ENCODE measurements at regions not wholly inside any gene's neighbourhood (a gene's known extent, or its start where the extent isn't known, plus 50 kb on each side); places are given as distances from the start of the nearest gene placed in this dataset.

DNA sequence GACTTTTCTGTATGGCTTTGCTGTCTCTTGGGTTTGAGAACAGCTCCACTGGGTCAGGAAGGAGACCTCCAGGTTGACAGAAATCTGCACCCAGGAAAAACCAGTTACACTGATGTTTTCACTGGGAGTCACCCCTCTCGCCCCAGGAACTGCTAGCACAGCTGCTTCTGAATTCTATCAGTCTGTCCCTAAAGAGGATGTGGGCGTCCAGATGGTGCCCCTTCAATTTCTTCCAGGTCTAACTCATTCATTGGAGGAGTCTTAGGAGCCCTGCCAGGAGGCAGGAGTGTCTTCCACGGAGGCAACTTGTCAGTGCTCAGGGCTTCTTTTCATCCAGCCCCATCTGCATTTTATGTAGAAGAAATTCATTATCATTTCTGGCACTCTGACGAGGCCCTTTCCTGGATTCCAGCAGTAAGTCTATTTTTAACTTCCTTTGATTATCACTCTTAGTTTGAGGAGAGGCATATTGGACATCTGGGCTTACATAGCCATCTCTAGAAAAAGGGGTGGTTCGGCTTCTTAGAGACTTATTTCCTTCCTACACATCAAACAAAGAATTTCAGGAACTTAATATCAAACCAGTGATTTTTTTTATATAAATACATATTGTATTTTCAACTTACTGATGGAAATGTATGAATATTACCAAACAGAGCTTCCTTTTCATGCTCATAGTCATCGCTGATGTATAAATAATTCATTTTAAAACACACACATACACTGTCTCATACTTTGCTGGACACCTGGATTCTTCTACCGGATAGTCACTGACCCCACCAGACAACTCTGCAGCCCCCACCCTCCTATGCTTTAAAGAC, 148.8 kb downstream of the IRX2 start:
- DNase-seq = no peak

DNA sequence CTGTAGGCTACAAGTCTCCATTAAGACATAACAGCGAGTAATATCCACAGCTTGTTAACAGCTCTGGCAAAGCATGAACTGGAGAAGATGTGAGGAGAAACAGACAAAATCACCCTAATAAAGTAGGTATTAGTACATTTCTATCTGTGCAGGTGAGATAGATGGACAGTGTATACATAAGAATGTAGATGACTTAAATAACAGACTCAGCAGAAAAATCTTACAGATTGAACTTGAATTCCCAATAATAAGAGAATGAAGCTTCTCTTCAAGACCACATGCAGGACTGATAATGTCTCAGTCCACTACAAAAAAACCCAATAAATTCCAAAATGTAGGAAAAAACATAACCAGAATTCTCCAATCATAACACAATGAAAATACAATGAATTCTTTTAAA, 153.0 kb downstream of the IRX2 start:
- DNase-seq = no peak

DNA sequence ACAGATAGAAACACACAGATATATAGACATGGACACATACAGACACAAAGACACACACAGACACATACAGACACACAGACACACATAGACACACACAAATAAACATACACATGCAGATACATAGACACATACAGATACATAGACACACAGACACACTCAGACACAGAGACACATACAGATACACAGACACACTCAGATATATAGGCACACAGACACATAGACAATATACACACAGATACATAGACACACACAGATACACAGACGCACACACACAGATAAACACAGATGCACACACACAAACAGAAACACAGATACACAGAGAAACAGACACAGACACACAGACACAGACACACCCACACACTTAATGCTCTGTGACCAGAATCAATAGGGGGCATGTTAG, 156.8 kb downstream of the IRX2 start:
- DNase-seq = no peak

DNA sequence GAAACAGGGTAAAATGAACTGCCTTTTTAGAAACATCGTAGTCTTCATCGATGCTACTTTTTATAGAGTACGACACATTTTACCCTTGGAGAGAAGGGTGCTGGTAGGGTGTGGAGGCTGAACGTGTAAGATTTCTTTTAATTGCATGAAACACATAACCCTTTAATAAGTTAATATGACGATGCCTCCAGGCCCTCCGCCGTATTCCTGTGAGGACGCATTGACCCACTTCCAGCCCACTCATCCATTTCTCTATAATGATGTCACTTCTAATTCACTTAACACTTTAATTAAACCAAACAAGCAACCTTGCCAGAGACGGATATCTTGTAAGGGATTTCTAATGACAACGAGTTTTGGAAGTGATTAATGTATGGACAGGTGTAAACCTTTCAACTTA, 158.7 kb downstream of the IRX2 start:
- no peak for DNase-seq

DNA sequence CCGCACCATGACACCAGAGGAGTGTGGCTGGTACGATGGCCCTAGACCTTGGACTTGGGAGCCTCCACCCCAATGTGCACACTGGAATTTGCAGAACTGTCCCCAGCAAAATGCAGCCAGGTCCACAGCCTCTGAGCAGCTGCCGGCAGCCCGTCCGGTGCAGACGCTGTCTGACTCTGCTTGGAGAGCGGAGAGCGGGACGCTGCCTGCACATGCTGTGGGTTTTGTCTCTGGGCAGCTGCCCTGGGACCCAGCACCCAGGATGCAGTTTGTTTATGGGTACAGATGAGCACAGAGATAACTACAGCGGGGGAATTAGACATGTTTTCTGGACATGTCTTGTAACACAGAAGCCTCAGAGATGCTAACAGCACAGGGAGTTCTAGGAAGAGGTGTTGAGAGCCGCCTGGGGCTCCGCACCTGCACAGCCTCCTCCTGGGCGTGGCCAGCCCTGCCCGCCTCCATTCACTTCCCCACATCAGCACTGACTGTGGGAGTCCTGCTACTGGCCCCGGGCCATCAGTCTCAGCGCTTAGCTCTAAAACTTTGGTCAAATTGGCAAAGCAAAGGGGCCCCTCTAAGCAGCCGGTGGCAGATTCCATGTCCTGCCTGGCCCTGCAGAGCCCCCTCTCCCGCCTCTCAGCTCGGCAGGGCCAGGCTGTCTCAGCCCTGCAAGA, 159.6 kb downstream of the IRX2 start:
- no peak for DNase-seq

DNA sequence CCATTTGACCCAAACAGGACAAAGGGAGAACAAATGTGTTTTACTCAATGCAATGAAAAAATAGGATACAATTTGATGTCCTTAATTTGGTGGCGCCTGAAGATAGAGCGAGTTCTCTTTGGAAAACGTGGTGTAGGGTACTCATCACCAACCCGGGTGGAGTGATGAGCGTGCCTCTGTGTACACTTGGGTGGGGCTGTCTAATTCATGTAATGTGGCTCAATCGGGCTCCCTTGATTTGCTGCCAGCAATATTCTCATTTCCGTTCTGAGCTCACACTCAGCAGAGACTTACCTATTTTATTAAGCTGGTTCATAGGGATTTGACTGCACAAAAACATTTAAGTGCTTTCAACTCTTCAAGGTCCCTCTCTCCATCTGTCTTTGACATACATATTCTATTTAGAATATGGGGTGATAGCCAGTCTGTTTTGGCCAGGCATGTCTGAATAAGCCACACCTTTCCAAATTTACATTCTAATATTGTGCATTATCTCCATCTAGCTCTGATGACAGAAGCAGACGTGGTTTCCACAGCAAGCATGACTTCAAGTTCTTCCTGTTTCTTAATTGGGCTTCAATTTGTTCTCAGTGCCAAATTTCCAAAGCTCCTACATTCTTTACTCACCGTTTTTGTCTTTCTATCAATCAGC, 162.5 kb downstream of the IRX2 start:
- DNase-seq = no peak

DNA sequence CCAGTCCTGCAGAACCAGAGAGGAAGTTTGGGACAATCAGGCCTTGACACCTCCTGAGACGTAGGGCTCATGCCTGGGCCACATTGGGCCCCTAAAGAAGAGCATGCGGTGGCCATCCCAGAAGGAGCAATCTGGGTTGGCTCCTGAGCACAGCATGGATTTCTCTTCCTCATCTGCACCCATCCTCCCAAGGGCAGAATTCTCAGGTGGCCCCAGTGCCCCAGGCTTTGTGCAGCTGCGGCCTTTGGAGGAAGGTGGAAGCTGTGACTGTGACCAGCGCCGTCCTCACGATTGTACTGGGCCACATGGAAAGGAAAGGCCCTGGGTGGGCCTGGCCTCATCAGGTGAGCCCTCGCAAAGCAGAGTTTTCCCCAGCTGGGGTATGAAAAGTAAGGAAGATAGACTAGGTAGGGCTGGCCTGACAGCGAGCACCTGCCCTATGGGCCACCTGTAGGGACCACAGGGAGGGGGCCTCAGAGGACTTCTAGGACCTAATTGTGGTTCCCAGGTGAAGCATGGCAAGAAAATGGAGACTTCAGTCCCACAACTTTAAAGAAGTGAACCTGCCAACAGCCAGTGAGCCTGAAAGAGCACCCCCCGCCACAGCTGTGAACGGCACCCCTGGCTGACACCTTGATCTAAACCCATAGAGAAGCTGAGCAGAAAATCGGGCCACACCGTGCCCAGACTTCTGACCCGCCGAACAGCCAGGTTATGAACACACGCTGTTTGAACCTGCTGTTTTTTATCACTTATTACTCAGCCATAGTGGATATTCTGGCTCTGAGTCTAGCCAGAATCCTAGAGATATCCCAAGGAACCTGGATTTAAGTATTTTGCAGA, 164.1 kb downstream of the IRX2 start:
- no peak for DNase-seq

DNA sequence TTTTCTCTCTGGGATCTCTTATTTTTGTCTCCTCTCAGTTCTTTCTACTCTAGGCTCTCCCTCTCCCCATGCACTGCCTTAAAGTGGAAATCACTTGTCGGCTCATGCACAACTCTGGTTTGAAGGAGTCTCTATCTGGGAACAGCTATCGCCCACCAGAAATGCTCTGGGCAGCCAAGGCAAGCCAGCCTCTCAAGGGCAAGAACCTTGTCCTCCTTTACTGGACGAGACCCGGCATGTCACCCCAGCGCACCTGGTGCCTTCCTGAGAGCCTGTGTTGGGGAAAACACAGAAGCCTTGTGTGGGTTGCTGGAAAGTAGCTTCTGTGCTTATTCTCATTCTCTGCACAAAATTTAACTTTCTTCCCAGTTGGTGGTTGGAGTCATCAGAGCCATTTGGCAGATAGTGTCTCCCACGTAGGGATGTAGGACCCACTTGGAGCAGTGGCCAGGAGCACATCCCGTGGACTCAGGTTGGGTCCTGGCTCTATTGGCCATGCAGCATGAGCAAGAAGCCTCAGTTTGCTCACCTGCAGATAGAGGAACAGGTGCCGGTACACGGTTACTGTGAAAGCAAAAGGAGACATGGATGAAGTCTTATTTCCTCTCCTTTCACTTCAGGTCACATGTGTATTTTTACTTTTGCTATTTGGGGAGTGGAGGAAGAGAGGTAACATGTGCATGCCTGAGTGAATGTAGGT, 165.3 kb downstream of the IRX2 start:
- DNase-seq = no peak

DNA sequence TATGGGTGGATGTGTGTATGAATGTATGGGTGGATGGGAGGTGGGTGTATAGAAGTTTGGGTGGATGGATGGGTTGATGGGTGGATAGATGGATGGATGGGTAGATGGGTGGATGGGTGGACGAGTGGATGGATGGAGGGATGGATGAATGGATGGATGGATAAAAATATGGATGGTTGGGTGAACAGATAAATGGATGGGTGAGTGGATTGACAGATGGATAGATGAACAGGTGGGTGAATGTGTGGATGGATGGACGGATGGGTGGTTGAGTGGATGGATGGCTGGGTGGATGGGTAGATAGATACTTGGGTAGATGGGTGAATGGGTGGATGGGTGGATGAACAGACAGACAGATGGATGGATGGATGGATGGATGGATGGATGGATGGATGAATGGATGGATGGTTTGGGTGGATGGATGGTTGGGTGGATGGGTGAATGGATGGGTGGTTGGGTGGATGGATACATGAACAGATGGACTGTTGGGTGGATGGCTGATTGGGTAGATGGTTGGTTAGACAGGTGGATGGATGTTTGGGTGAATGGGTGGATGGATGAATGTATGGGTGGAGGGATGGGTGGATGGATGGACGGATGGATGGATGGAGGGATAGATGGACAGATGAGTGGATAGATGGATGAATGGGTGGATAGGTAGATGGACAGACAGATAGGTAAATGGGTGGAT, 166.8 kb downstream of the IRX2 start:
- DNase-seq = no peak

DNA sequence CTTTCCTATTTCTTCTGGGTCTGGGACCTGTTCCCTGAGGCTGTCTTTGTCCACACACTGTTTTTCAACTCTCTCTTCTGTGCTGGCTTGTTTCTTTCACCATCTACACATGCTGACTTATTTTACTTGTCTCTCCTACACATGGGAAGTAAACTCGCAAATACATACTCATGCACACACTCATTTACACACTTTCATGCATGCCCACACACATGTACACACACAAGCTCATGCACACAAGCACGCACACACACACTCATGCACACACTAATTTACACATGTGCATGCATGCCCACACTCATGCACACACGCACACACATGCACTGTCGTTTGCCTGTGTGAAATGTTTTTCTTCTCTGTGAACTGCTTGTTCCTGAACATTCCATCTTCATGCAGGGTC, 169.0 kb downstream of the IRX2 start:
- no peak for DNase-seq

DNA sequence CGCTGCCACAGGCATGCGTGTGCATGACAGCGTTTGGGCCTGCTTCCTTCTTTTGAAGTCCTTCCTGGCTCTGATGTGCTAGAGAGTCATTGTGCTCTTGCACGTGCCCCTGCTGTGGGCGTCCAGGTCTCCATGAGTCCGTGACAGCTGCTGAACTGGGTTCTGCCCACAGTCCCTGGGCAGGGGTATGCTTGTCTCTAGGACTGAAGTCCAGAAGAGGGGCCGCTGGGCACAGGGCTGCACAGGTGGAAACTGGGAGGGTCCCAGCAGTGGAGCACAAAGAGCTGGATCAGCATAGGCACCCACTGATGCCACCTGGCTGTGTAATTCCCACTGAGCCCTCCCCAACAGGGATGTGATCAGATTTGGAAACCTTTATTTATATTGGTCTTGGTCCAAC, 169.4 kb downstream of the IRX2 start:
- DNase-seq = no peak

DNA sequence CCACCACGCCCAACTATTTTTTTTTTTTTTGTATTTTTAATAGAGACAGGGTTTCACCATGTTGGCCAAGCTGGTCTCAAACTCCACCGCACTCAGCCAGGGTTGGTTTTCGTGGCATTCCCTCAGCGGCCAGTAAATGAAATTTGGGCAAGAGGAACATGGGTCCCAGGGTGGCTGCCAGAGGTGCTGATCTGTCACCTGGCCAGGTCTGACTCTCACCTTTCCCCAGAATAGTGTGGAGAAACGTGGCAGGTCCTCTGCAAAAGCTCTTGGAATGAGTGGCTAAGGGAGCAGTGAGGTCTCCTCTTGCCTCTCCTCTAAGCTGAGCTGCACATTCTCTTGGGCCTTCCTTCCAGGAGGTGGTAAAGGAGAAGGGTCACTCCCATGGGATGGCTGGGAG, 170.1 kb downstream of the IRX2 start:
- DNase-seq = no peak

DNA sequence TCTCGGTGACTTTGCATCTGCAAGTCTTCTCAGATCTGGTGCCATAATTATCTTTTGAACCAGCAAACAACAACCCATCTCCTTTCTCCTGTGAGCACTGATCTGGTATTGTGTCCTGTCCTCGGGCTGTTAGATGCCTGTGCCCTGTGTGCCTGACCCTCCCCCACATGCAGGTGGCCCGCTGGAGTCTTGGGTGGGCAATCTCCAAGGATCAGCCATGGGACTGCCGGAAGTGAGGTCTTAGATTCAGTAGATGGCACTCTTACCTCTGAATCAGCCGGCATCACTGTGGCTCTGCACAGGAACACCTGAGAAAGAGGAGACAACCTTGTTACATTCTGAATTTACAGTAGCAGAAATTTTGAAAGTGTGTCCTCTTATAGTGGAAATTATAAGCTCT, 172.4 kb downstream of the IRX2 start:
- no peak for DNase-seq

DNA sequence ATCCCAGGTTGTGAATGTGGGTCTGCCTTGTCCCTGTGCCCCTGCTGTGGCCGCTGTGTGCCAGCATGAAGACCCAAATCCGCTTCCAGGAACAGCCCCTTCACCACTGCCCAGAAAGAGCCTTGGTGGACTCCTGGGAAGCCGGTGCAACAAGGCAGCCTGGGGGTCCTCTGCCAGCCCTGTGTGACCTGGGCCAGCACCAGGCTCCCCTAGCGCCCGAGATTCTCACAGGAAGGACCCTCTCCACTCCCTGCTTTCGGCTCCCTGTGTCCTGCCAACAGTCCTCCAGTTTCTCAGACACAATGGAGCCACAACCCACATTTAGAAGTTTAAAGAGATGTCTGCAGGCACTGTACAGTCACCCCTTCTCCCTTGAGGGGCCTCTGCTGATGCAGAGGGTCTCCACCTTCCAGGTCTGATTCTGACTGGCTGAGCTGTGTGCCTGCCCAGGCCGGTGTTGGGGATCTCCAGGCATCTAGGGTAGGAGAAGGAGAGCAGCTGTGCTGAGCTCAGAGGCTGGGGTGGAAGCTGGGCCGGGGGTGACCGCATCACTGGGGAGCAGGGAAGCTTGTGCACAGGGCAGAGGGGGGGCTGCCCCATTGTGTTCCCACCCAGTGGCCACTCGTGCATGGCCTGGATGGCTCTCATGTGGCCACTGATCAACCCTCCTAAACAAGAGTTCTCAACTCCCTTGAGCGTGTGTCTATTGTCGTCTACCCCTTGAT, 174.0 kb downstream of the IRX2 start:
- DNase-seq = no peak

DNA sequence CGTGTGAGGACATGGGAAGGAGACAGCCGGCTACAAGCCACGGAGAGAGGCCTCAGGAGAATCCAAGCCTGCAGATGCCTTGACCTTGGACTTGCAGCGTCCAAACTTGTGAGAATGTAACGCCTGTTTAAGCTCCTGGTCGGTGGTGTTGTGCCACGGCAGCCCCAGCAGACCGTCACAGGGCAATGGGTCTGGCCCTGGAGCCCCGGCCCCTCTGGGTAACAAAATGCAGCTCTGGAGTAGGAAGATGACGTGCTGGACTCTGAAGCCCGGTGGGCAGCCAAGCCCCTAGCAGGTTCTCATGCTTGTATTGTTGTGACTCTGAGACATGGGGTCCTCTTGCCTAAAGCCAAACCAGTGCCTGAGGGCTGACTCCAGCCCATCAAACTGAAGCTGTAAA, 174.7 kb downstream of the IRX2 start:
- DNase-seq = no peak

DNA sequence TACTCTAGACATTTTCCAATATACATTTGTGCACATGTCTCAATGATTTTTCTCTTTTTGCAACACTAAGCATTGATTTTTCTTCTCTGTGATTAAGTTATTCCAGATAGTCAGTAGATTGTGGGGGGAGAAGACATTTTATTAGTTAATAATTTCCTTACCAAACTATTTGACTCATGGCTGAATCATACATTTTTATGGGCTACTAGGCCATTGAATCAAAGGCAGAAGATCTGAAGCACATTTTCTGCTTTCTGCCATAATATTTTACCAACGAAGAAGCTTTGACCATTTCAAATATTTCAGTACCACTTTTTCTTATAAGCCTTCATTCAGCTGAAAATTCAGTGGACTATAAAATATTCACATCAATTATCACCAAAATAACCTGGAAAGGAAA, 175.6 kb downstream of the IRX2 start:
- DNase-seq = no peak

DNA sequence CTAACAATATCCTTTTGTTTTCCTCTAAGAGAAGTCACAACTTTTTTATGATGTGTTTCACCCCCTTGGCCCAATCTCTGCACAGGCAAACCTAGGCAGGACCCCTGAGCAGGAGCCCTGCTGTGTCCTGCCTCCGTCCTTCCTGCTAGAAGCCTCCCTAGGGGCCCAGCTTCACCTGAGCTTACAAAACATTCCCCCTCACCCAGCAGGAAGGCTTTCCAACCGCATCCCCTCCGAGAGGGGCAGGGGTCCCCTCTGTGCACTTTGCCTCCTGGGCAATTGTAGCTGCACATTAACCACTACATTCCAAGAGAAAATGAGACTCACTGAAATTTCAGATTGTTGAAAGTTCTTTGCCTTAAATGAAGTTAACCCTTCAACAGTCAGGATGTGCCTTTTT, 176.2 kb downstream of the IRX2 start:
- DNase-seq = no peak

DNA sequence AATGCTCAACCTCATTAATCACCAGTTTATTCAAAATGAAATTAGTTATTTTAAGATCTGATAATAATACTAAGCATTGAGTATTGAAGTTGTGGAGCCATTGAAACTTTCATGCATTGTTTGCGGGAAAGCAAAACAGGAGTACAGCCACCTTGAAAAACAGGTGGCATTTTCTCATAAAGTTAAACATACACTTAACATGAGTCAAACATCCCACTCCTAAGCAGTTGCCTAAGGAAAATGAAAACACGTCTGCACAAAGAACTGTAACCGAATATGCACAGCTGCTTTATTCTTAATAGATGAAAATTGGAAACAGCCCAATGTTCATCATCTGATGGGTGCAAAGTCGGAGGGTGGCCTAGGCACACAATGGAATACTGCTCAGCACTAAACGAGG, 177.3 kb downstream of the IRX2 start:
- DNase-seq = no peak

DNA sequence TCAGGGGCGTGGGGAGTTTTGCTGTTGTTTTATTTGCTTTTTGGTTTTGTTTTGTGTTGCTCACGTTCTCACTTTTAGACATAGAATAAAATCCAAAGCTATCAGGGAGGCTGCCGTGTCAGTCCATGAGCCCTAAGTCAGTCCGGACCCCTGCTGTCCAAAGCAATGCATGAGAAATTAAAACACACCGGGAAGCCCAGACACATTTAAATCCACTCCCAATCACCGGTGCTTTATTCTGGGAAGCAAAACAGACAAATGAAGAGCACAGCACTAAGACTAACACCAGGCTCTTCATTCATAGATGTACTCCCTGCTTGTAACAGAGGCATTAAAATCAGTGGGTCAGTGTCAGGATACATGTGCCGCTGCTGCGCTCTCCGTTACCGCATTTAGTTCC, 180.9 kb downstream of the IRX2 start:
- DNase-seq = no peak

DNA sequence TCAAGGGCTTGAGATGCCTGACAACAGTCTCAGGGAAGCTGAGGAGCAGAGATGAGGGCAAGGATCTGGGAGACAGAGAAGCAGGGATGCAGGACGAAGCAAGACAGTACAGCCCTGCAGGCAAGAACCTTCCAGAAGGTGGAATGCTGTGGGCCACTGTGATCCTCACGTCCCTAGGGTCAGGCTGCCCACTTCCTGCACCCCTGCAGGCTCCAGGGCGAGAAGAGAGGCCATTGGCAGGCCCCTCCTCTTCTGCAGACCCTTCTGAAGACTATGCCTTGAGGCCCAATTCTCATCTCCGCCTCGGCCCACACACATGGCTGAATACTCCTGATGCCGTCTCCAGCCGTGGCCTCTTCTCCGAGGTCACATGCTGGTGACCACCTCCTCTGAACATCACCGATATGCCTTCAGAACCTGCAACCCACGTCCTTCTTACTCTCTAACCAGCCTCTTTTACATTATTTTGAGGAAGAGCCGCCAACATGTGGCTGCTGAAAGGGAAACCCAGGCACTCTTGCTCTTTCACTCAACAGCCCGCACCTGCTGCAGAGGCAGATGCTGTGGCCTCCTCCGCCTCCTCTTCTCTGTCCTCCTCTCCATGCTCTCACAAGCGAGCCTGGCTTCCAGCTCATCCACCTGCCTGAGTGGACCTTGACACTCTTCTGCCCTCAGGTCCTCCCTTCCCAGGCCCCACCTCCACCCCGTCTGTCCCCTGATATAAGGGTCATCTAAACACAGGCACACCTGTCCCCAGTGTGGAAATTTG, 181.5 kb downstream of the IRX2 start:
- no peak for DNase-seq

DNA sequence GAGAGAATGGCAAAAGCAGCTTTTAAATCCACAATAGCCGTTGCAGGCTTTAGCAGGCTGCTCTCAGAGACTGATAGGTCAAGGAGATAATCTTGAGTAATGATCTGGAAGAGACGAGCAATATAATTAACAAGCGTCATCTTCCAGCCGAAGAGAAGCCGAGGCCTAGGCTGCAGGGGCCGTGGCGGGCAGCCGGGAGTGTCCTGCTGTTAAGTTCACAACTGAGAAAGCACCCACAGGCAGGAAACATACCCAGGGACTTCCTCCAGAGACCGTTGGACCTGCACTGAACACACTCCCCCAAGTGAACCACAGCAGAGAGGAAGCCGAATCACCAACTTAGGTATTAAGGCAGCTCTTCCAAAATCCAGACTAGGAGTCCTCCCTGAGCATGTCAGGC, 182.3 kb downstream of the IRX2 start:
- DNase-seq = no peak
